ENCODE measurements at regions not wholly inside any gene's neighbourhood (a gene's known extent, or its start where the extent isn't known, plus 50 kb on each side); places are given as distances from the start of the nearest gene placed in this dataset.

DNA sequence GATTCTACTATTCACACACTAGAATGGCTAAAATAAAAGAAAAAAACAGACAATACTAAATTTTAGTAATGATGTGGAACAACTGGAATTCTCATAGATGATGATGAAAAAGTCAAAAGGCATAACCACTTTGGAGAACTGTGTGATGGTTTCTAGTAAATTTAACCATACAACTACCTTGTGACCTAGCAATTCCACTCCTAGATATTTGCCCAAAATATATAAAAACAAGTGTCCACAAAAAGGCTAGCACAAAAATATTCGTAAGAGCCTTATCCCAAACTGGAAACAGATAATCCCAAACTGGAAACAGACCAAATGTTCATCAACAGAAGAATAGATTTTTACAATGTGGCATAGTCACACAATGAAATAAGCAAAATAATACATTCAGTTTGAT, 67.9 kb upstream of the PGBD5 start:
- no peaks in the 10 kb centered on the region for H3K4me1 ChIP-seq (ENCODE audit: insufficient read depth, low read length)
- H3K4me3 ChIP-seq (replicated peaks in 1 of 3; ENCODE audit: insufficient read depth in 1 of 3, low read depth in 2 of 3, low read length in 3 of 3), result no peak overlapping the region
- TF ChIP-seq, protein P1, sequence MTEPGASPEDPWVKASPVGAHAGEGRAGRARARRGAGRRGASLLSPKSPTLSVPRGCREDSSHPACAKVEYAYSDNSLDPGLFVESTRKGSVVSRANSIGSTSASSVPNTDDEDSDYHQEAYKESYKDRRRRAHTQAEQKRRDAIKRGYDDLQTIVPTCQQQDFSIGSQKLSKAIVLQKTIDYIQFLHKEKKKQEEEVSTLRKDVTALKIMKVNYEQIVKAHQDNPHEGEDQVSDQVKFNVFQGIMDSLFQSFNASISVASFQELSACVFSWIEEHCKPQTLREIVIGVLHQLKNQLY (CRISPR knock-in tag; IDR thresholded peaks at IDR 0.05), result no peak
- TF ChIP-seq, protein P2, sequence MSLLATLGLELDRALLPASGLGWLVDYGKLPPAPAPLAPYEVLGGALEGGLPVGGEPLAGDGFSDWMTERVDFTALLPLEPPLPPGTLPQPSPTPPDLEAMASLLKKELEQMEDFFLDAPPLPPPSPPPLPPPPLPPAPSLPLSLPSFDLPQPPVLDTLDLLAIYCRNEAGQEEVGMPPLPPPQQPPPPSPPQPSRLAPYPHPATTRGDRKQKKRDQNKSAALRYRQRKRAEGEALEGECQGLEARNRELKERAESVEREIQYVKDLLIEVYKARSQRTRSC (CRISPR knock-in tag; IDR thresholded peaks at IDR 0.05; ENCODE audit: low read depth), result no peak
- TF ChIP-seq CBFB (CRISPR knock-in tag; IDR thresholded peaks at IDR 0.05) (no peak), MAFF (IDR thresholded peaks at IDR 0.05; ENCODE audit: low read depth, low read length) (no peak), ZFP90 (CRISPR knock-in tag; IDR thresholded peaks at IDR 0.05; ENCODE audit: borderline replicate concordance) (no peak), FOXK2 (IDR thresholded peaks at IDR 0.05) (no peak), MXI1 (IDR thresholded peaks at IDR 0.05; ENCODE audit: borderline replicate concordance, low read depth, low read length) (no peak), BORCS8-MEF2B (CRISPR knock-in tag; IDR thresholded peaks at IDR 0.05) (no peak), ZNF746 (CRISPR knock-in tag; IDR thresholded peaks at IDR 0.05) (no peak), HNF4A (CRISPR knock-in tag; IDR thresholded peaks at IDR 0.05) (no peak), AGO1 (IDR thresholded peaks at IDR 0.05; ENCODE audit: low read depth, low read length, poor library complexity, severe bottlenecking) (no peak), ZNF572 (CRISPR knock-in tag; IDR thresholded peaks at IDR 0.05) (no peak), PHF21A (CRISPR knock-in tag; IDR thresholded peaks at IDR 0.05) (no peak), SOX6 (IDR thresholded peaks at IDR 0.05) (no peak), SOX6 (CRISPR knock-in tag; IDR thresholded peaks at IDR 0.05) (no peak)
- TF ChIP-seq, protein P3, sequence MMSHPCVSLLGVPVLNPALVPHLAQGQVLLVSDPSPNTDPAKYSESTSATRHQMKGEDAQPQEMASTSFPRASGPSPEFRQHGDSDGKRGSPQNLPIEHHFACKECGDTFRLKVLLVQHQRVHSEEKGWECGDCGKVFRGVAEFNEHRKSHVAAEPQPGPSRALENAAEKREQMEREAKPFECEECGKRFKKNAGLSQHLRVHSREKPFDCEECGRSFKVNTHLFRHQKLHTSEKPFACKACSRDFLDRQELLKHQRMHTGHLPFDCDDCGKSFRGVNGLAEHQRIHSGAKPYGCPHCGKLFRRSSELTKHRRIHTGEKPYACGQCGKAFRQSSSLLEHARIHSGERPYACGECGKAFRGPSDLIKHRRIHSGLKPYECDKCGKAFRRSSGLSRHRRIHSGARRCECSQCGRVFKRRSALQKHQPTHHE (CRISPR knock-in tag; IDR thresholded peaks at IDR 0.05; ENCODE audit: borderline replicate concordance), result no peak
- TF ChIP-seq, protein P4, sequence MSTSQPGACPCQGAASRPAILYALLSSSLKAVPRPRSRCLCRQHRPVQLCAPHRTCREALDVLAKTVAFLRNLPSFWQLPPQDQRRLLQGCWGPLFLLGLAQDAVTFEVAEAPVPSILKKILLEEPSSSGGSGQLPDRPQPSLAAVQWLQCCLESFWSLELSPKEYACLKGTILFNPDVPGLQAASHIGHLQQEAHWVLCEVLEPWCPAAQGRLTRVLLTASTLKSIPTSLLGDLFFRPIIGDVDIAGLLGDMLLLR (CRISPR knock-in tag; IDR thresholded peaks at IDR 0.05), result no peak
- TF ChIP-seq, protein P5, sequence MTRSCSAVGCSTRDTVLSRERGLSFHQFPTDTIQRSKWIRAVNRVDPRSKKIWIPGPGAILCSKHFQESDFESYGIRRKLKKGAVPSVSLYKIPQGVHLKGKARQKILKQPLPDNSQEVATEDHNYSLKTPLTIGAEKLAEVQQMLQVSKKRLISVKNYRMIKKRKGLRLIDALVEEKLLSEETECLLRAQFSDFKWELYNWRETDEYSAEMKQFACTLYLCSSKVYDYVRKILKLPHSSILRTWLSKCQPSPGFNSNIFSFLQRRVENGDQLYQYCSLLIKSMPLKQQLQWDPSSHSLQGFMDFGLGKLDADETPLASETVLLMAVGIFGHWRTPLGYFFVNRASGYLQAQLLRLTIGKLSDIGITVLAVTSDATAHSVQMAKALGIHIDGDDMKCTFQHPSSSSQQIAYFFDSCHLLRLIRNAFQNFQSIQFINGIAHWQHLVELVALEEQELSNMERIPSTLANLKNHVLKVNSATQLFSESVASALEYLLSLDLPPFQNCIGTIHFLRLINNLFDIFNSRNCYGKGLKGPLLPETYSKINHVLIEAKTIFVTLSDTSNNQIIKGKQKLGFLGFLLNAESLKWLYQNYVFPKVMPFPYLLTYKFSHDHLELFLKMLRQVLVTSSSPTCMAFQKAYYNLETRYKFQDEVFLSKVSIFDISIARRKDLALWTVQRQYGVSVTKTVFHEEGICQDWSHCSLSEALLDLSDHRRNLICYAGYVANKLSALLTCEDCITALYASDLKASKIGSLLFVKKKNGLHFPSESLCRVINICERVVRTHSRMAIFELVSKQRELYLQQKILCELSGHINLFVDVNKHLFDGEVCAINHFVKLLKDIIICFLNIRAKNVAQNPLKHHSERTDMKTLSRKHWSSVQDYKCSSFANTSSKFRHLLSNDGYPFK (CRISPR knock-in tag; IDR thresholded peaks at IDR 0.05; ENCODE audit: borderline replicate concordance), result no peak
- in situ Hi-C loops (cut with HindIII; ENCODE audit: extremely low pct_ligation_motif_present, low pct_unique_long_range_greater_than_20kb), result no loop called here
- H4K20me1 ChIP-seq (ENCODE audit: insufficient read depth, low read length), result no peaks in the 10 kb centered on the region
- H3K9me3 ChIP-seq (ENCODE audit: low read length), result no peaks in the 10 kb centered on the region
- no peak overlapping the region for H2AFZ ChIP-seq (ENCODE audit: low read length)
- no peaks in the 10 kb centered on the region for H3K36me3 ChIP-seq (replicated peaks in 1 of 2; ENCODE audit: control insufficient read depth in 1 of 2, insufficient read depth in 2 of 2, low read length in 2 of 2)
- BruUV-seq (replicated peaks), result no TSS peak
- ATAC-seq (no peak), DNase-seq (ENCODE audit: low spot score) (no peak), FAIRE-seq (no peak)
- H3K4me2 ChIP-seq (ENCODE audit: low read depth, low read length), result no peak overlapping the region
- peaks cover 0 to 19% of the 10 kb centered on the region in 2 experiments; a peak in 3 of 5 replicates for H3K27me3 ChIP-seq (ENCODE audit: control insufficient read depth in 1 of 2, insufficient read depth in 2 of 2, low read length in 2 of 2)
- H3K27ac ChIP-seq (ENCODE audit: extremely low read length, insufficient read depth, low read length), result no peak overlapping the region
- no peak overlapping the region for H3K9ac ChIP-seq (ENCODE audit: insufficient read depth, low read depth, low read length)
- ChIA-PET POLR2A (no interaction called here), CTCF (ENCODE audit: low intra/inter-chr PET ratio, low total read pairs) (no interaction called here)
- intact Hi-C loops (cut with micrococcal nuclease; ENCODE audit: unreplicated experiment), result no loop called here
- no peaks in the 10 kb centered on the region for H3K79me2 ChIP-seq (ENCODE audit: insufficient read depth, low read length)
- 0% methylated on average over 1 of the region's 1 CpG for WGBS (ENCODE audit: low lambda C conversion rate)

Data from HepG2 (cell line).